Keratinocyte (primary cell): ENCODE measurements at regions not wholly inside any gene's neighbourhood (a gene's known extent, or its start where the extent isn't known, plus 50 kb on each side); places are given as distances from the start of the nearest gene placed in this dataset.

ENCODE experiments used
- CTCF ChIP-seq, 3 experiments: IDR thresholded peaks in 1 of 3; conservative IDR thresholded peaks in 1 of 3; optimal IDR thresholded peaks in 1 of 3; 2 replicates in 2 of 3; 3 replicates in 1 of 3; pipeline versions ENCODE3 to v1.5.1; 2011; ENCODE audit warnings: low read length in 3 of 3, mild to moderate bottlenecking in 3 of 3, moderate library complexity in 2 of 3, control low read depth in 1 of 3, inconsistent platforms in 1 of 3; ENCODE audit not compliant: insufficient read depth in 2 of 3; ENCODE audit errors: extremely low read depth in 1 of 3
- EZH2 ChIP-seq: IDR thresholded peaks from one replicate; pipeline ENCODE4 v1.6.1; 2012; ENCODE audit warnings: inconsistent platforms, mild to moderate bottlenecking, low read length, moderate library complexity

- no peak for TF ChIP-seq CTCF (optimal IDR thresholded peaks at IDR 0.05 in 1 of 3, IDR thresholded peaks at IDR 0.05 in 1 of 3, conservative IDR thresholded peaks at IDR 0.05 in 1 of 3; ENCODE audit: extremely low read depth in 1 of 3, insufficient read depth in 2 of 3, low read length in 3 of 3)
- no peak for TF ChIP-seq EZH2
These were observed 338.8 kb upstream of the DACH1 start for GRCh38 chr13:72205773-72206172.
